ENCODE measurements at regions not wholly inside any gene's neighbourhood (a gene's known extent, or its start where the extent isn't known, plus 50 kb on each side); places are given as distances from the start of the nearest gene placed in this dataset.

- no peaks in the 10 kb centered on the region for H3K36me3 ChIP-seq
- no peak for DNase-seq
- TF ChIP-seq CTCF (IDR thresholded peaks at IDR 0.05) (no peak), POLR2A (IDR thresholded peaks at IDR 0.05) (no peak)
- no peaks in the 10 kb centered on the region for H3K27me3 ChIP-seq
- H3K4me3 ChIP-seq, result no peak overlapping the region
- no peaks in the 10 kb centered on the region for H3K9me3 ChIP-seq
- intact Hi-C loops (cut with DNase I; ENCODE audit: low total_unique reads), result no loop called here
- H3K27ac ChIP-seq, result no peak overlapping the region
- no peaks in the 10 kb centered on the region for H3K4me1 ChIP-seq
These were observed 187.1 kb upstream of the STXBP5 start for GRCh38 chr6:147017153-147017552.

- H3K9me3 ChIP-seq, result no peaks in the 10 kb centered on the region
- no peaks in the 10 kb centered on the region for H3K27me3 ChIP-seq
- no peak overlapping the region for H3K27ac ChIP-seq
- intact Hi-C loops (cut with DNase I; ENCODE audit: low total_unique reads), result no loop called here
- no peak overlapping the region for H3K4me3 ChIP-seq
- no peak for DNase-seq
- H3K4me1 ChIP-seq, result no peaks in the 10 kb centered on the region
- no peak for TF ChIP-seq CTCF (IDR thresholded peaks at IDR 0.05)
- no peak for TF ChIP-seq POLR2A (IDR thresholded peaks at IDR 0.05)
- H3K36me3 ChIP-seq, result no peaks in the 10 kb centered on the region
These were observed 185.2 kb upstream of the STXBP5 start for GRCh38 chr6:147019001-147019400.

- intact Hi-C loops (cut with DNase I; ENCODE audit: low total_unique reads), result no loop called here
- TF ChIP-seq CTCF (IDR thresholded peaks at IDR 0.05), result no peak
- no peak for TF ChIP-seq POLR2A (IDR thresholded peaks at IDR 0.05)
- Histone ChIP-seq H3K4me1 (no peaks in the 10 kb centered on the region), H3K36me3 (no peaks in the 10 kb centered on the region), H3K27ac (no peak overlapping the region), H3K4me3 (no peak overlapping the region), H3K9me3 (no peaks in the 10 kb centered on the region), H3K27me3 (no peaks in the 10 kb centered on the region)
- no peak for DNase-seq
These were observed 182.2 kb upstream of the STXBP5 start for GRCh38 chr6:147022041-147022440.

- Histone ChIP-seq H3K9me3 (no peaks in the 10 kb centered on the region), H3K4me1 (no peaks in the 10 kb centered on the region), H3K27ac (no peak overlapping the region), H3K4me3 (no peak overlapping the region), H3K27me3 (no peaks in the 10 kb centered on the region), H3K36me3 (no peaks in the 10 kb centered on the region)
- TF ChIP-seq CTCF (IDR thresholded peaks at IDR 0.05) (no peak), POLR2A (IDR thresholded peaks at IDR 0.05) (no peak)
- intact Hi-C loops (cut with DNase I; ENCODE audit: low total_unique reads), result no loop called here
- no peak for DNase-seq
These were observed 181.1 kb upstream of the STXBP5 start for GRCh38 chr6:147023148-147023547.

- intact Hi-C loops (cut with DNase I; ENCODE audit: low total_unique reads), result no loop called here
- no peaks in the 10 kb centered on the region for H3K4me1 ChIP-seq
- no peaks in the 10 kb centered on the region for H3K27me3 ChIP-seq
- no peak overlapping the region for H3K4me3 ChIP-seq
- no peak for DNase-seq
- TF ChIP-seq POLR2A (IDR thresholded peaks at IDR 0.05) (no peak), CTCF (IDR thresholded peaks at IDR 0.05) (no peak)
- no peaks in the 10 kb centered on the region for H3K9me3 ChIP-seq
- no peak overlapping the region for H3K27ac ChIP-seq
- no peaks in the 10 kb centered on the region for H3K36me3 ChIP-seq
These were observed 180.6 kb upstream of the STXBP5 start for GRCh38 chr6:147023581-147023980.

Data from uterus (tissue), 3 donors.